GM18498 (cell line): ENCODE measurements at regions not wholly inside any gene's neighbourhood (a gene's known extent, or its start where the extent isn't known, plus 50 kb on each side); places are given as distances from the start of the nearest gene placed in this dataset.
"Not testable (repeated sequence)": the region's sequence is repeated elsewhere in the genome, so short reads cannot be mapped to it uniquely, and the experiment has no call there.

ENCODE experiments used
- ATAC-seq: cut with Tn5 transposase; IDR thresholded peaks from one replicate; pipeline ENCODE4 v1.9.1; 2021; ENCODE audit warnings: mild to moderate bottlenecking, moderate library complexity; ENCODE audit not compliant: unreplicated experiment

DNA sequence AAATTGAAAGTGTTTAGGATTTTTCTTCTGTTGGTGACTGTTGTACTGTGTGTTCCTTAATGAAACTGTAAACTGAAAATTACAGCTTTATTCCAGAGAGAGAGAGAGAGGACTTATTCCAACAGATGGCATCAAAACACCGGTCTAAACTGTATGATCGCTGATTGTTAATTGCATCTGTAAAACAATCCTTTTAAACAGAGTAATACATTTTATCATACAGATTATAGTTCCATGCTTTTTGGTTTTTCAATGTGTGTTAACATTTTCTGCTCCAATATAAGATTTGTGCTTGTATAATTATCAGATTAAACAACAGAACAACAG is 289.7 kb upstream of the DNAJC19 start:
- ATAC-seq: no peak

DNA sequence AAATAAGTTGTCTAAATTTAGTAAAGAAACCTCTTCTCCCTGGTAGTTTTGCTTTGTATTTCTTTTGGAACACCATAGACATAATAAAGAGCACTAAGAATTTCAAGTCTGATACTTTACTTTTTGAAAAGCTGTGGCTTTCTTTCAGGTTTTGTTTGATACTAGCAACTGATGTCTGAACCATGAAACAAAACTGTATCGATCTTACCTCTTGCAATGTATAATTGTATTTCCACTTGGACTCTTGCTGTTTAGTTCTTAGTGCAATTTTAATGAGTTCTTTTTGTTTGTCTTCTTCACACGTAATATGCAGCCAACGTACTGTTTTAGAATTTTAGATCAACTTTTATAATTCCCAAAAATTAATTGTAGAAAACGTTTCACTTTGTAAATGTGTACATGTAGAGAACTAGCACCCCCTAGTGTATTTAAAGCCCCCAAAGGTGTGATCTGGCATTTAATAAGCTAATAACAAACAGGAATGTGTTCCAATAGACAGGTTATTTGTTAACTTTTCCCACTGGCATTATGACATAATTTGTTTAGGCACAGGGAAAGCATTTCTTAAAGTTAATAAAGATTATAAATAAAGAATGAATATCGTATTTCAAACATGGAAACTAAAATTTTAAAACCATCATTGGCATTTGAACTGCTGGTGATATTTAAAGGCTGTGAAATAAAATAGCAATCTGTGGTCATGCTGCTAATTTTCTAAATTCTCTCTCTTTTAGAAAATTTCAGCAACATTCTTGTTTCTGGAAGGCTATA is 289.1 kb upstream of the DNAJC19 start:
- ATAC-seq: no peak

DNA sequence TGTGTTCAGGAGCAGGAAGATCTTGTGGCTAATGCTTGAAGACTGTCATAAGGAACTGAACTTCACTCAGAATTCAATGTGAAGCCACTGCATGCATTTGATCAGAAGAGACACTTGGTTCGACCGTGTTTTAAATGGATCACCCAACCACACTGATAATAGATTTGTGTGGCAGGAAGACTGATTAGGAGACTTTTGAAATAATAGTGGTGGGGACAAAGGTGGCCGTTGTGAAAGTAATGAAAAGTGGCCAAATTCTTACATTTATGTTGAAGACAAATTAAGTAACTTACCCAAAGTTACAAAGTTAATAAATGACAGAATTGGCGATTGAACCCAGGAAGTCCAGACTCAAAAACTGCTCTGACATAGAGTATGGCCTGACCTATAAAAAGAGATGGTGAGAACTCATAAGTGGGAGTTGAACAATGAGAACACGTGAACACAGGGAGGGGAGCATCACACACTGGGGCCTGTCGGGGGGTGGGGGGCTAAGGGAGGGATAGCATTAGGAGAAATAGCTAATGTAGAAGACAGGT is 286.9 kb upstream of the DNAJC19 start:
- ATAC-seq: no peak

DNA sequence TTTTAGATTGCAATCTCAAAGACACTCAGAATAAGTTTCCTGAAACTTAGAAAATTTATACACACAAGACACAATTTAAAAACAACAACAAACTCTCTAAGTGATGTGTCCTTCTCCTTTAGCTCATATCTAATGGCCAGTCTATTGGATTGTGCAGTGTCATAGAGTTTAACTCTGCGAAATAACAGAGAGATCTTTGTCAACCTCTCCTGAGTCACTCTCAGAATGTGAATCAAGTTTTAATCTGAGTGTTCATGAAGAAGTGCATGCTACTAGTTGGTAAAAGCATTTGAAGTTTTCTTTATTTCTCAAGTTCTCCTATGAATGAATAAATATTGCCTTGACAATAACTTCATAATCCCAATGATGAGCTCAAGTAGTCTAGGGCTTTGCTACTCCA is 284.5 kb upstream of the DNAJC19 start:
- ATAC-seq: no peak

DNA sequence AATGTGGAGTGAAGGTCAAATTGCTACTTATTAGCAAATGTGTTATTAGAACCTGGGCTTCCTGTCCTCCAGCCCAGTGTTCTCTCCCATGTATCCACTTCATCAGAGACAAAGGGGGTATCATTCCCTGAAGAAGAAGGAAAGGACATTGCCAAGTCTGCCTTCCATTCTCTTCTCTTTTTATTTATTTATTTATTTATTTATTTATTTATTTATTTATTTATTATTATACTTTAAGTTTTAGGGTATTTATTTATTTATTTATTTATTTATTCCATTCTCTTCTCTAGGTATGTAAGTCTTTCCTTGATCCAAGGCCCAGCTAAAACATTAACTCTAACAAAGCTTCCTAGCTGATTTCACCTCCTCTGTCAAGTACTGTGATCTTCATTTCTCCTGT is 277.8 kb upstream of the DNAJC19 start:
- no peak for ATAC-seq

DNA sequence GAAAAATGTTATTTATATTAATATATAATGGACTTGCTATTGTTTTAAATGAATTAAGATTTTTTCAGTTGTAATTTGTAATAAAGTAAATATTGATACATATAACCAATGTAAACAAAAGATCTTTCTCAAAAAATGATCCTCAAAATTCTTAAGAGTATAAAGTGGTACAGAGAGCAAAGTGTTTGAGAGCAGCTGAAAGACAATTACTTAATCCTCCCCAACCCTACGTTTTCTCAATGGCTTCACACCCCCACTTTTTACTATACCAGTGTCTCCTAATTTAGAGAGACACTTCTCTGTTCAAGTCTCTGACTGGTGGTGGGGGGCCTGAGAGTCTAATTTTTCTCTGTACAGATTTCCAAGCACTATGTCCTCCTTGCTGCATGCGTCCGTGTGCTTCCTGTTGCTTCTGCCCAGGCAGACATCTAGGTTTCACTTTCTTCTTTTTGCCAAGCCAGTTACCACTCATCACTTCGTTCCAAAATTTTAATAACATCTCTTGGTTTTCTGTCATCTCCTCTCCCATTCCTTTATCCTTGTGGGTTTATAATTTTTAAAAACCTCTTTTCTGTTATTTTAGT is 276.3 kb upstream of the DNAJC19 start:
- ATAC-seq: peak; percentile 96

DNA sequence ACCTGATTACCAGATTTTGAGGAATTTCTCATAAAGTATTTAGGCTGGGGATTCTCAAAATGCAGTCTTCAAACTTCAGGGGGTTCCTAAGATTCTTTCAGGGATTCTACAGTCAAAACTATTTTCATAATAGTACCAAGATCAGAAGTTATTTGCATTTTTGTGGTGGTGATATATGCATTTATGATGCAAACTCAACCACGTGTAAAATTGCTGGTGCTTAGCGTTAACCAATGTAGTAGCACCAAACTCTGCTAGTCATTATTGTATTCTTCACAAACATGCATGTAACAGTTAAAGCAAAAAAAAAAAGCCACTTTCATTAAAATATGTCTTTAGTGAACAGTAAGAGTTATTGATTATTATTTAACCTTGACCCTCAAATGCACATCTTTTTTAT is 274.9 kb upstream of the DNAJC19 start:
- ATAC-seq: no peak

DNA sequence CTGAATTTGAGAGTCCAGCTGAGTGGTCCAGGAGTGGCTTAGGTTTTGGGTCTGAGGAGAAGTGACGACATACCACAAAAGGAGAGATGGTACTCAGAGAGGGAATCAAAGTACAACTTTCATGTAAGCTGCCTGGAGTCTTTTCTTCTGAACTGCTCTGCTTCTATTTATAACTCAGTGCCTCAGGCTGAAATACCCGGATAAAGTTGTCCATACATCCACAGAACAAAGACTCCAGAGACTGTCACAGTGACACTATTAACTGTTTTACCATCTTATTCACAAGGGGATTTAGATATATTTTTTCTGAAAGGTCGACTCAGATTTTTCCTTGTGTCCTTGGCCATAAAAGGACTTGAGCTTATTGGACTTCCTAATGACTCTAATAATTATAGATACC is 264.3 kb upstream of the DNAJC19 start:
- ATAC-seq: no peak

DNA sequence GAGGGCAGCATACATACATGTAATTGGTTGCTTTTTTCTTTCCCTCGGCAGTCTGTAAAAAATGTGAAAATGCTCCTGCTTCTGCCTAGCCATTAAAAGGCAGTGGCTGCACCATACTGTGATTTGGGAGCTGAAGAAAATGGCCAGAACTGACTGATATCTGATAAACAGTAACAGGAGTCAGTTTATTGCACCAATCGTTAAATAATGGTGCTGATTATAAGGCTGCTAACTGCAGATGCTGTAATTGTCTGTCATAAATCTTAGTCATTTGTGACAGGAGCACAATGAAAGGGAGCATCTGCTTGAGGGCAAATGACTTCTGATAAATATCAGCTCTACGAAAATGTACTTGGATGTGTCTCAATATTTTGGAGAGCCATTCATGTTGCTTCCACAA is 263.1 kb upstream of the DNAJC19 start:
- ATAC-seq: no peak

DNA sequence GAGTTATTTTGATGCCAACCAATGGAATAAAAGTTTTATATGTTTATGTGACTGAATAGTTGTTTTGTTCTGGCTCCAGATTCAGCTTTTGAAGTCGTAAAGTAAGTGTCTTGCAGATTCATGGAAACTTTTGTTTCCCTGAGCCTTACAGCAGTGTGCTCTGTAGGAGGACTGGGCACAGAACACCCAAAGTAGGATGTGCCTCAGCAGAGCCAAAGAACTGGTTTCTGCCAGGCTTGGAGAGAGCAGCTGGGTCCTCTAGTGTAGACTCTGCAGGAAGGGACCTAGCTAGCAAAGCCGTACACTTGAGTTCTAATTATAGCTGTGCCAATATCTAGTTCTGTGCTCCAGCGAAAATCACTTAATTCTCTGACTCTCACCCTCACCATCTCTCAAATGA is 261.2 kb upstream of the DNAJC19 start:
- no peak for ATAC-seq

DNA sequence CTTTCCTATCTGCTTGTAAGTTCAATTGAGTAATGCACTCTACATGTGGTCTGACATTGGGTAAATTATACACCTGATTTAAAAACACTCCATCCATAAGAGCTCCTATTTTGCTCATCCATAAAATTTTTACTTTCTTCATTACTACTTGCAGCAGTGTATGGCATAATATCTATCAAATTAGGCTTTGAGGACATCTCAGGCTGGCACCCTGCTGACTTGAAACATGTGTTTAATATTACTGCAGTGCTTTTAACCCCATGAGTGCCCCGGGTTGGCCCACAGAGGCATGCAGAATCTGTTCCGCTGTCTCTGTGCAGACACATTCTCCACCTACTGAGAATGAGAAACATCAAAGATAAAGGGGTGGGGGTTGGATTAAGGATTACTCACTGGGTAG is 249.9 kb upstream of the DNAJC19 start:
- ATAC-seq: no peak

DNA sequence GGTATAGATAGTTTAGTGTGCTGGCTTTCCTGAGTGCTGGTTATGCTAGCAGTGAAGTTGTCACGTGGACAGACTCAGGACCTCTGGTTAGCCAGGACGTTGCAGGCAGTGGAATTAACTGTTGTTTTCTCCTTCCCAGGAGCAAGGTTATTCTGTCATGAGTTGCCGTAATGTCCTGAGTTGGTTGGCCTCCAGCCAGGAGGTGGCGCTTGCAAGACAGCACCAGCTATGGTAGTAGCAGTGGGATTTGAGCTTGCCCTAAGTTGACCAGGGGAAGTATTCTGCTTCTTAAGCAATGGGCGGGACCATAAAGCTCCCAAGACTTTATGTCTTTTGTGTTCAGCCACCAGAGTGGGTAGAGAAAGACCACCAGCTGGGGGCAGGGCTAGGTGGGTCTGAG is 240.7 kb upstream of the DNAJC19 start:
- no peak for ATAC-seq

DNA sequence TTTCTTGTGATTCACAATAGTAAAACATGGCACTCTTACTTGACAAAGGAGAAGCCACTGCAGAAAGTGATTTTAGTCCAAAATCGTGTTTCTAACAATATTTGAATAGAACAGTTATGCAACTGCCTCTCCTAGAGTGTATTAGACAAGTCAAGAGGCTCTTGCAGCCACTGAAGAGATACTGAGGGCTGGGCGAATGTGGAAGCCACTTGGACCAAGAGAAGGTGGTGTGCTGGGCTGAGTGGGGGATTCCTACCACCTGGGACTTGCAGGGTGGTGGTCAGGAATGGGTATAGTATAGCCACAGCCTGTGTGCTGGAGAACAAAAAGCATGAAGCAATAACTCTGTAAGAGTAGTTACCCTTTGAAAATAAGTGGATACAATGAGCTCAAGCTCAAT is 223.8 kb upstream of the DNAJC19 start:
- ATAC-seq: no peak

DNA sequence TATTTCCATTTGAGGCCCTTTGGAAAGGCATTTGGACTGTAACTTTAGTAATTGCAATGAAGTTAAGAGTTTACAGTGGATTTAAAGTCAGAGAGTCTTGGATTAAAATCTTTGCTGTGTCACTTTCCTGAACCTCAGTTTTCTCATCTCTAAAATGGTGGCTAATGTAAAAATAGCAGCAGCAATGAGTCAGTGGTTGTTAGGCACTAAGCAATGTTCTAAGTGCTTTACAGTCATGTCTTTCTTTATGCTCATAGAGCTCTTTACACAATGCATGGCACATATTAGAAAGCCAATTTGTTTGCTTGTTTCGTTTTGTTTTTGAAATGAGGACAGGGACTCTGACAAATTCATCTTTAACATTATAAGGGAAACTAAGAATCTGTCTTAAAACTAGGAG is 222.7 kb upstream of the DNAJC19 start:
- no peak for ATAC-seq

DNA sequence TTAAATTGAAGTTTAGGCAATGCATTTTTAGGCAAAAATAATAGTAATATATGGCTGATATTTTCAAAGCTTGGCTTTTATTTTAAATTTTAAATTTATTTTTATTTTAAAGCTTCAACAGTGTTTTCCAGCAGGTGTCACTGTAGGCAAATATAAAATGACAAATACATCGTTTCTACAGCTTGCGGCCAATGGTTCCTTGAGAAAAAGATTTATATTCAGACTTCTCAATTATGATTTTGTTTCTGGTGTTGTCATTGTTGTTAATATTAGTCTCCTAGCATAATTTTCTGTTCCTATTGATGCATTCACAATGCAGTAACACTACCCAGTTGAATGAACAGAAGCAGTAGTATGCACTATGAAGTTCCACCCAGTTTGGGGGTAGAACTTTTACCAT is 220.7 kb upstream of the DNAJC19 start:
- ATAC-seq: no peak

DNA sequence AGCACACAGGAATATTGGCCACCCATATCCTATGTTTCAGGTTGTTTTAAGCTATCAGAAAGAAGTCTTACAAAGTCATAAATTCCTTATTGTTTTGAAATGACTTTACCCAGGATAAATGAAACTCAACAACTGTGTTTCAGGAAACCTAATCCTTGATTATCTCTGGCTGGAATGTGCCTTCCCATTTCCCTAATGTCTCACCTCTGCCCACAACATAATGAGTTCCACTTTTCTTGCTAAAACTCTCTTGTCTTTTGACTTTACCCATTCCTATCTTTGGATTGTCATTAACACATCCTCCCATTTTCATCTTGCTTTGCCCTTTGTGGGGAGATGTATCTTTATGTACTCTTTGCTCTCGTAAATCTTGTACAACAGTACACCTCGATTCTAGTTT is 200.0 kb upstream of the DNAJC19 start:
- no peak for ATAC-seq

DNA sequence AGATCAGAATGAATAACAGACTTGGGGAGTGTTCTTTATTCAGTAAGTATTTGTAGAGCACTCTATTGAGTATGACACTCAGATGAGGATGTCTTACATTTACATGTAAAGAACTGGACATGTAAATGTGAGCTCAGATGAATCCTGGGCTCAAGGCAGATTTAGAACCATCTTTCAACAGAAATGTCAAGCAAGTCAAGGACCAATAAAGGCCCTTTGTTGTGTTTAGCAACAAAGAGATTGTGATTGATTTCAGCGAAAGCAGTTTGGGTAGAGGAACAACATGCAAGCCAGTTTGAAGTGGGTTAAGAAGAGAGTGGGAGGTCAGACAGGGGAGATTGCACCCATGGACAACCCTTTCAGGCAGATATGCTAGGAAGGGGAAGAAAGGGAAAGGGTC is 194.2 kb upstream of the DNAJC19 start:
- no peak for ATAC-seq

DNA sequence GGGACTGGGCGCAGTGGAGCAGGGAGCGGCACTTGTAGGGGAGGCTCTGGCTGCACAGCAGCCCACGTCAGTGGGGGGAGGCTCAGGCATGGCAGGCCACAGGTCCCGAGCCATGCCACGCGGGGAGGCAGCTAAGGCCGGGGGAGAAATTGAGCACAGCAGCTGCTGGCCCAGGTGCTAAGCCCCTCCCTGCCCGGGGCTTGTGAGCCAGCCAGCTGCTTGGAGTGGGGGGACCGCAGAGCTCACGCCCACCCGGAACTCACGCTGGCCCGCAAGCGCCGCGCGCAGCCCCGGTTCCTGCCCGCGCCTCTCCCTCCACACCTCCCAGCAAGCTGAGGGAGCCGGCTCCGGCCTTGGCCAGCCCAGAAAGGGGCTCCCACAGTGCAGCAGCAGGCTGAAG is 193.5 kb upstream of the DNAJC19 start:
- not testable (repeated sequence) for ATAC-seq

DNA sequence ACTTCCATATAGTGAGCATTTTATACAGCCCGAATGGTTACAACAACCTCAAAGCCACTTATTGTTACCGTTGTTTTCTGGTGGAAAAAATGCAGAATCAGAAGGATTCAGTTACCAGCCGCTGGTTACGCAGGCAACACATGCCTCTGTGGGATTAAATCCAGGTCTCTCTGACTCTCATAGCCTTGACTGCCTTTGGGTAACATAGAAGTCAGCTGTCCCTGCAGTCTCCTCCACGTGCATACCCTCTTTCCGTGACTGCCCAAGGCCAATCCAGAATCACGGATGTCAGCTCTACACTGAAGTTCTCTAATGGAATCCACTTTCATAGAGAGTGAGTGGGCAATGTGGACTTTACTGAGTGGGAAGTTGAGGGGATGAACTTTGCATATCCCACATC is 189.5 kb upstream of the DNAJC19 start:
- no peak for ATAC-seq

DNA sequence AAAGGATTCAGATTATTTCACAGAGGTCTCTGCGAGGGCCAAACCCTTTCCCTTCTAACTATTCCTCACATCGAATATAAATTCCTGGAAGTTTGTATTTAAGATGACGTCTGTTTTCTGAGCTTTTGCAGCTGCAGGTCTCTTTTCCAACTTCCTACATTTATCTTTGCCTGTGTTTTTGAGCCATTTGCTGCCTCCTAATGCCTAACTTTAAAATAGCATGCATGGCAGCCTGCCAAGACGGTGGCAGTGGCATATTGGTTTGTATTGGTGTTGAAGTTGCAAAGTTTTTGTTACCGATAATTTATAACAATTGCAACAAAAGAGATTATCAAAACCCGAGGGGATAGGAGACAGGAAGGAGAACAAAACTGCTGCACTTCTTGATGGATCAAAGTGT is 187.1 kb upstream of the DNAJC19 start:
- no peak for ATAC-seq

DNA sequence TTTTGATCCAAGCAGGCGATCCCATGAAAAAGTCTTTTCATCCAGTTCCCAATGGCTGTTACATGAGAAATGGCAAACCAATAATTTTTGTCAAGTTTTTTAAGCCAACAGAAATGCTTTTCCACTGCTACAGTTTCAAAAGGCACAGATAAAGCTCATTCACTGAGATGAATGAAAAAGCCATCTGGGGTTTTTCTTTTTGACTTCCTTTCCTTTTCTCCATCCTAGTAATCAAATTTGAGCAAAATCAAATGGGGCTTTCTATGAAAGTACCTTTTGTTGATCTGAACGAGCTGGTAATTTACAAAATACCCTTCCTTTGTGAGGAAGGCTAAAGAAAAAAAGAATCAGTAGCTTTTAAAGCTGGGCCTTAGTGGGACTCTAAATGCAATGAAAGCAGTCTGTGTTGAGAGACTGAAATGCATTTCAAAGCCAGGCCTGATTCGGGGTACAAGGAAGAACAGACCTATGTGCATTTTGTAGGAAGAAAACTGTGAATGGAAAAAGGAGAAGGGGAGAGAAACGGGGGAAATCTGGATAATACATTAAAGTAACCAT is 185.2 kb upstream of the DNAJC19 start:
- no peak for ATAC-seq

DNA sequence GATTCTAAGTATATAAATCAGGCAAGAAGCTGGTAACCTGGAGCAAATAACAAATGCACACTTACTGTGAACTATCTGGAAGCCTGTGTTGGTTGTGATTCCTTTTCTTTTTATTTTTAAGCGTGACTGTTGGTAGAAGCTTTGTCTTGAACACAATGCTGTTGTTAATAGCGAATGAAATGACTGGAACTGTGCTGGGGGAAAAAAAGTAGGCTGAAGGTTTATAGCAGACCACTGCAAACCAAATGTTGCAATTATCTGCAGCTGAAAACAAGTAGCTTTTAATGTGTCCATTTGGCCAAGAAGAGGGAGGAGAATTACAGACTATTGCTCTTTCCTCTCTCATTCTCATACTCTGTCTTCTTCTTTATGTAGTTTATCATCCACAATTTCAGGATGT is 184.5 kb upstream of the DNAJC19 start:
- no peak for ATAC-seq

DNA sequence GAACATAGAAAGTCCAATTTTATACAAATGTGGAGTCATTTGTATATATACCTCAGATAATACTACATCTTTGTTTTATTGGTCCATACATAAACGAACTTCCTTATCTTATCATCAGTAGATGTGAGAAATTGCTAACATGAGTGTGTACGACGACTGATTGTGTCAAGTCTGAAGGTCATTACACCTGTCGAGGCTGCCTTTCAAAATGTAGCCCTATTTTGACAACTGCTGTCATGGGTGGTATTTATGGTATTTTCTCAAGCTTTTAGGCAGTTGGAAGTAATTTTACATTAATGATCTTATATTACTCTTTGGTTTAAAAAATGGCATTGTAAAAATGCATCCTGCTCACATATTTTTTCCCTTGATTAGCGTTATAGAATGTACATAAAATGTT is 183.7 kb upstream of the DNAJC19 start:
- ATAC-seq: no peak
